H1 (cell line): ENCODE measurements at regions not wholly inside any gene's neighbourhood (a gene's known extent, or its start where the extent isn't known, plus 50 kb on each side); places are given as distances from the start of the nearest gene placed in this dataset.

Experiments used
- CTCF ChIA-PET: fragments of 300-600 bp; sonication (Branson Sonifier 250); formaldehyde crosslinking; loops from one replicate; lab custom pipeline; 2021; ENCODE audit not compliant: partially characterized antibody; lab: Charles Lee
- POLR2A ChIA-PET: fragments of 300-600 bp; sonication (Branson Sonifier 250); formaldehyde crosslinking; loops from one replicate; lab custom pipeline; 2021; ENCODE audit warnings: inconsistent platforms; ENCODE audit not compliant: partially characterized antibody; lab: Charles Lee
- DNase-seq, 2 experiments: peaks; one replicate each; pipeline versions ENCODE4 v3.0.0 to v3.0.0-alpha.2; 2010 to 2022; ENCODE audit warnings: low spot score in 2 of 2, low read depth in 1 of 2, mixed read lengths in 1 of 2
- FAIRE-seq: peaks from 2 replicates; lab custom pipeline; 2011; peaks lifted over from hg19 to GRCh38; lab: Jason Lieb, UNC
- H2AFZ ChIP-seq: 2 replicates; pipeline ENCODE4 v1.8.1; 2012; ENCODE audit warnings: low read length, inconsistent platforms
- H2AK5ac ChIP-seq: 2 replicates; pipeline ENCODE4 v1.6.1; 2013; ENCODE audit warnings: low read depth, low read length
- H2BK120ac ChIP-seq: replicated peaks from 2 replicates; pipeline ENCODE3; 2013; ENCODE audit warnings: low read depth, low read length, inconsistent platforms
- H2BK12ac ChIP-seq: 2 replicates; pipeline ENCODE4 v1.6.1; 2013; ENCODE audit warnings: low read depth, low read length
- H2BK15ac ChIP-seq: 2 replicates; pipeline ENCODE4 v1.6.1; 2013; ENCODE audit warnings: low read length
- H2BK20ac ChIP-seq: 2 replicates; pipeline ENCODE4 v1.6.1; 2013; ENCODE audit warnings: low read length
- H2BK5ac ChIP-seq: 2 replicates; pipeline ENCODE4 v1.6.1; 2013; ENCODE audit warnings: low read depth, low read length
- H3K14ac ChIP-seq: 2 replicates; pipeline ENCODE4 v1.6.1; 2013; ENCODE audit warnings: inconsistent platforms; ENCODE audit not compliant: insufficient read length
- H3K18ac ChIP-seq: 2 replicates; pipeline ENCODE4 v1.6.1; 2013; ENCODE audit warnings: low read length; ENCODE audit errors: extremely low read depth
- H3K23ac ChIP-seq: 2 replicates; pipeline ENCODE4 v1.6.1; 2013; ENCODE audit warnings: inconsistent platforms; ENCODE audit not compliant: insufficient read length
- H3K23me2 ChIP-seq: 2 replicates; pipeline ENCODE4 v1.6.1; 2013; ENCODE audit warnings: low read depth, low read length
- H3K27ac ChIP-seq: 2 replicates; pipeline ENCODE4 v1.6.1; 2011; ENCODE audit warnings: low read depth, low read length, inconsistent platforms
- H3K27me3 ChIP-seq, 4 experiments: replicated peaks in 1 of 4; 1 replicate in 1 of 4; 2 replicates in 3 of 4; pipeline versions ENCODE4 v1.6.1 to v1.8.1; 2011 to 2013; ENCODE audit warnings: low read length in 3 of 4, mild to moderate bottlenecking in 3 of 4, inconsistent platforms in 2 of 4, mixed read lengths in 2 of 4, moderate library complexity in 1 of 4; ENCODE audit not compliant: control insufficient read depth in 3 of 4, insufficient read depth in 3 of 4; ENCODE audit errors: extremely low read depth in 1 of 4
- H3K36me3 ChIP-seq, 4 experiments: 2 replicates each; pipeline versions ENCODE4 v1.6.1 to v1.8.1; 2011 to 2013; ENCODE audit warnings: mild to moderate bottlenecking in 4 of 4, low read length in 3 of 4, moderate library complexity in 2 of 4, control low read depth in 1 of 4, inconsistent platforms in 1 of 4; ENCODE audit not compliant: insufficient read depth in 4 of 4, control insufficient read depth in 2 of 4
- H3K4ac ChIP-seq: replicated peaks from 2 replicates; pipeline ENCODE3; 2013; ENCODE audit warnings: low read length, low read depth, mixed read lengths, inconsistent platforms; ENCODE audit not compliant: insufficient read length
- H3K4me1 ChIP-seq, 4 experiments: replicated peaks in 1 of 4; 1 replicate in 1 of 4; 2 replicates in 3 of 4; pipeline versions ENCODE4 v1.6.1 to v1.8.1; 2011 to 2013; ENCODE audit warnings: low read length in 3 of 4, inconsistent platforms in 2 of 4, mixed read lengths in 1 of 4; ENCODE audit not compliant: insufficient read depth in 4 of 4, control insufficient read depth in 3 of 4
- H3K4me2 ChIP-seq, 2 experiments: 2 replicates each; pipeline versions ENCODE4 v1.6.1 to v1.8.1; 2011 to 2013; ENCODE audit warnings: low read depth in 2 of 2, low read length in 2 of 2, control low read depth in 1 of 2, inconsistent platforms in 1 of 2, mild to moderate bottlenecking in 1 of 2; ENCODE audit not compliant: insufficient read depth in 1 of 2
- H3K4me3 ChIP-seq, 4 experiments: fragments of 200-600, 300-600 bp in 1 of 4; sonication (generic), shearing (Covaris generic), sonication (Bioruptor Twin) in 1 of 4; 2 replicates each; pipeline versions ENCODE4 v1.5.1 to v1.8.1; 2011 to 2016; ENCODE audit warnings: low read length in 4 of 4, low read depth in 3 of 4, control low read depth in 2 of 4, inconsistent platforms in 2 of 4, mild to moderate bottlenecking in 2 of 4, mixed read lengths in 1 of 4, moderate library complexity in 1 of 4; ENCODE audit not compliant: insufficient read depth in 2 of 4; ENCODE audit errors: extremely low read depth in 1 of 4
- H3K56ac ChIP-seq: replicated peaks from 2 replicates; pipeline ENCODE3; 2013; ENCODE audit warnings: low read depth, mild to moderate bottlenecking, mixed read lengths, low read length, inconsistent platforms; ENCODE audit not compliant: insufficient read length
- H3K79me1 ChIP-seq: 2 replicates; pipeline ENCODE4 v1.6.1; 2013; ENCODE audit warnings: low read depth, low read length, control low read depth
- H3K79me2 ChIP-seq, 2 experiments: 2 replicates each; pipeline versions ENCODE4 v1.6.1 to v1.8.1; 2012 to 2013; ENCODE audit warnings: low read length in 2 of 2, mild to moderate bottlenecking in 2 of 2, inconsistent platforms in 1 of 2; ENCODE audit not compliant: insufficient read depth in 2 of 2, control insufficient read depth in 1 of 2
- H3K9ac ChIP-seq, 4 experiments: replicated peaks in 1 of 4; 1 replicate in 1 of 4; 2 replicates in 3 of 4; pipeline versions ENCODE4 v1.6.1 to v1.8.1; 2011 to 2013; ENCODE audit warnings: low read depth in 3 of 4, low read length in 3 of 4, control low read depth in 2 of 4, mild to moderate bottlenecking in 2 of 4, moderate library complexity in 2 of 4, inconsistent platforms in 1 of 4; ENCODE audit errors: extremely low read depth in 1 of 4
- H3K9me3 ChIP-seq, 2 experiments: 2 replicates each; pipeline versions ENCODE4 v1.6.1 to v1.8.1; 2012 to 2013; ENCODE audit warnings: mild to moderate bottlenecking in 2 of 2, moderate library complexity in 2 of 2, control low read depth in 1 of 2, inconsistent platforms in 1 of 2, low read depth in 1 of 2, low read length in 1 of 2, mixed read lengths in 1 of 2; ENCODE audit not compliant: insufficient read depth in 2 of 2
- H4K20me1 ChIP-seq, 2 experiments: replicated peaks in 1 of 2; 2 replicates each; pipeline versions ENCODE3 to v1.8.1; 2011 to 2013; ENCODE audit warnings: inconsistent platforms in 2 of 2, low read length in 2 of 2, mild to moderate bottlenecking in 1 of 2; ENCODE audit not compliant: insufficient read depth in 2 of 2, control insufficient read depth in 1 of 2
- H4K5ac ChIP-seq: 2 replicates; pipeline ENCODE4 v1.6.1; 2013; ENCODE audit warnings: low read length, low read depth, mixed read lengths, inconsistent platforms; ENCODE audit not compliant: insufficient read length
- H4K8ac ChIP-seq: 2 replicates; pipeline ENCODE4 v1.8.0; 2013; ENCODE audit warnings: mild to moderate bottlenecking, moderate library complexity, low read length, inconsistent platforms; ENCODE audit not compliant: insufficient read depth; ENCODE audit errors: extremely low read depth
- H4K91ac ChIP-seq: replicated peaks from 2 replicates; pipeline ENCODE3; 2013; ENCODE audit warnings: low read length, mixed read lengths, inconsistent platforms; ENCODE audit not compliant: insufficient read length
- ASH2L ChIP-seq: fragments of 200-600, 300-600 bp; sonication (generic); IDR thresholded peaks from one replicate; pipeline ENCODE4 v1.7.1; 2017; ENCODE audit warnings: low read length
- E2F6 ChIP-seq: IDR thresholded peaks from 2 replicates; pipeline ENCODE4 v1.6.1; 2012; ENCODE audit warnings: inconsistent platforms
- EZH2 ChIP-seq: fragments of 200-600 bp; sonication (generic); IDR thresholded peaks from 2 replicates; pipeline ENCODE4 v1.7.1; 2012; ENCODE audit warnings: low read depth, mild to moderate bottlenecking, moderate library complexity, low read length, inconsistent platforms; ENCODE audit not compliant: severe bottlenecking
- HDAC6 ChIP-seq: IDR thresholded peaks from one replicate; pipeline ENCODE4 v1.7.1; 2012; ENCODE audit warnings: low read depth, mild to moderate bottlenecking, inconsistent platforms, low read length, moderate library complexity
- JUND ChIP-seq: IDR thresholded peaks from 2 replicates; pipeline ENCODE4 v1.6.1; 2011; ENCODE audit warnings: mild to moderate bottlenecking, improper control_type of control experiment, low read length
- NRF1 ChIP-seq: IDR thresholded peaks from 2 replicates; pipeline ENCODE4 v1.6.1; 2011; ENCODE audit warnings: mild to moderate bottlenecking, low read depth, low read length, improper control_type of control experiment
- POLR2AphosphoS5 ChIP-seq: IDR thresholded peaks from 2 replicates; pipeline ENCODE4 v1.6.1; 2011; ENCODE audit warnings: low read depth, low read length
- POU5F1 ChIP-seq: IDR thresholded peaks from 2 replicates; pipeline ENCODE4 v1.6.1; 2011; ENCODE audit warnings: low read depth, mild to moderate bottlenecking, low read length, moderate library complexity
- RAD21 ChIP-seq, 2 experiments: IDR thresholded peaks in 1 of 2; conservative IDR thresholded peaks in 1 of 2; 2 replicates each; pipeline ENCODE4 v1.6.1; 2011; ENCODE audit warnings: low read depth in 2 of 2, low read length in 2 of 2, improper control_type of control experiment in 1 of 2, inconsistent platforms in 1 of 2, mild to moderate bottlenecking in 1 of 2, moderate library complexity in 1 of 2
- RFX5 ChIP-seq: IDR thresholded peaks from 2 replicates; pipeline ENCODE4 v1.6.1; 2011; ENCODE audit warnings: low read depth, low read length, improper control_type of control experiment, borderline replicate concordance
- SIRT6 ChIP-seq: IDR thresholded peaks from one replicate; pipeline ENCODE4 v1.7.1; 2012; ENCODE audit warnings: low read length, inconsistent platforms
- YY1 ChIP-seq: IDR thresholded peaks from 2 replicates; pipeline ENCODE4 v1.6.1; 2011; ENCODE audit warnings: low read depth, mild to moderate bottlenecking, low read length
- WGBS, 2 experiments: shearing (Covaris generic) in 1 of 2; methylation state at CpG; one replicate each; pipeline versions ENCODE4 v1.1.6 to v1.1.7; 2013 to 2015; ENCODE audit warnings: low lambda C conversion rate in 2 of 2, mixed read lengths in 2 of 2, inconsistent platforms in 1 of 2, low coverage in 1 of 2, missing lambda C conversion rate in 1 of 2; ENCODE audit not compliant: insufficient replicate concordance in 2 of 2, insufficient coverage in 1 of 2, insufficient read length in 1 of 2; ENCODE audit errors: extremely low coverage in 1 of 2, missing lambda C conversion rate in 1 of 2; 5-methylcytosine and 5-hydroxymethylcytosine counted together
- TF ChIP-seq, protein P1 (sequence below): IDR thresholded peaks from 2 replicates; pipeline ENCODE4 v1.6.1; 2011; ENCODE audit warnings: low read length, improper control_type of control experiment

- no peak for FAIRE-seq
- WGBS, 2 experiments = 82% methylated on average over 3 of the region's 3 CpGs; no CpG with 5 or more reads in 1 of the 2 experiments
These were observed 361.0 kb downstream of the SETD4 start for GRCh38 chr21:35699361-35699760.

More at GRCh38 chr21:35699361-35699760, 361.0 kb downstream of the SETD4 start:
- no peaks in the 10 kb centered on the region for H3K36me3 ChIP-seq
- no peak overlapping the region for H2BK120ac ChIP-seq
- H3K4me3 ChIP-seq = no peak overlapping the region
- no peaks in the 10 kb centered on the region for H4K20me1 ChIP-seq
- H3K9me3 ChIP-seq = no peaks in the 10 kb centered on the region
- no peak overlapping the region for H3K4ac ChIP-seq
- POLR2A ChIA-PET = no interaction called here
- CTCF ChIA-PET = interaction anchor here (0.8 kb wide), 1 partner anchor 160 kb away, joined by 5 read pairs; no protein-coding TSS in a partner anchor
- no peak overlapping the region for H3K4me2 ChIP-seq
- no peak for DNase-seq
- H4K91ac ChIP-seq = no peak overlapping the region
- H3K79me2 ChIP-seq = no peaks in the 10 kb centered on the region
- no peak overlapping the region for H2AFZ ChIP-seq
- no peak overlapping the region for H2BK15ac ChIP-seq
- H3K56ac ChIP-seq = no peak overlapping the region
- no peaks in the 10 kb centered on the region for H3K4me1 ChIP-seq
- H2BK5ac ChIP-seq = no peak overlapping the region
- no peak overlapping the region for H3K23ac ChIP-seq
- no peak overlapping the region for H3K14ac ChIP-seq
- no peak overlapping the region for H2BK20ac ChIP-seq
- H4K5ac ChIP-seq = no peak overlapping the region
- no peak overlapping the region for H3K9ac ChIP-seq
- no peak overlapping the region for H2AK5ac ChIP-seq
- H3K23me2 ChIP-seq = no peaks in the 10 kb centered on the region
- TF ChIP-seq SIRT6 = no peak
- TF ChIP-seq NRF1 = no peak
- no peak for TF ChIP-seq RAD21 (IDR thresholded peaks at IDR 0.05 in 1 of 2, conservative IDR thresholded peaks at IDR 0.05 in 1 of 2; ENCODE audit: low read depth in 2 of 2, low read length in 2 of 2)
- TF ChIP-seq E2F6 = no peak
- no peak for TF ChIP-seq JUND
- no peak for TF ChIP-seq ASH2L
- no peak for TF ChIP-seq EZH2
- no peak for TF ChIP-seq RFX5
- no peak for TF ChIP-seq YY1
- TF ChIP-seq HDAC6 = no peak
- TF ChIP-seq, protein P1, sequence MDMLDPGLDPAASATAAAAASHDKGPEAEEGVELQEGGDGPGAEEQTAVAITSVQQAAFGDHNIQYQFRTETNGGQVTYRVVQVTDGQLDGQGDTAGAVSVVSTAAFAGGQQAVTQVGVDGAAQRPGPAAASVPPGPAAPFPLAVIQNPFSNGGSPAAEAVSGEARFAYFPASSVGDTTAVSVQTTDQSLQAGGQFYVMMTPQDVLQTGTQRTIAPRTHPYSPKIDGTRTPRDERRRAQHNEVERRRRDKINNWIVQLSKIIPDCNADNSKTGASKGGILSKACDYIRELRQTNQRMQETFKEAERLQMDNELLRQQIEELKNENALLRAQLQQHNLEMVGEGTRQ = no peak
- TF ChIP-seq POLR2AphosphoS5 = no peak
- TF ChIP-seq POU5F1 = no peak
- no peaks in the 10 kb centered on the region for H3K27me3 ChIP-seq
- H4K8ac ChIP-seq = no peak overlapping the region
- no peak overlapping the region for H3K18ac ChIP-seq
- H2BK12ac ChIP-seq = no peak overlapping the region
- no peaks in the 10 kb centered on the region for H3K79me1 ChIP-seq
- H3K27ac ChIP-seq = no peak overlapping the region
